ENCODE measurements at regions not wholly inside any gene's neighbourhood (a gene's known extent, or its start where the extent isn't known, plus 50 kb on each side); places are given as distances from the start of the nearest gene placed in this dataset.
"Not testable (repeated sequence)": the region's sequence is repeated elsewhere in the genome, so short reads cannot be mapped to it uniquely, and the experiment has no call there.

- TF ChIP-seq CTCF (conservative IDR thresholded peaks at IDR 0.05; ENCODE audit: low read length) (no peak), EZH2phosphoT487 (IDR thresholded peaks at IDR 0.05; ENCODE audit: borderline replicate concordance, low read depth, low read length) (no peak)
These were observed 111.8 kb upstream of the ZFP64 start for GRCh38 chr20:52303281-52303950.

GRCh38 chr20:52302736-52303135, 111.2 kb upstream of the ZFP64 start:
- Histone ChIP-seq H3K4me3 (ENCODE audit: low read depth, low read length, poor library complexity, severe bottlenecking) (no peak overlapping the region), H3K27ac (ENCODE audit: low read depth, low read length, poor library complexity, severe bottlenecking) (no peak overlapping the region), H2AFZ (ENCODE audit: low read length) (no peak overlapping the region), H3K4me2 (ENCODE audit: low read length) (no peak overlapping the region), H3K4me1 (ENCODE audit: insufficient read depth, low read length, poor library complexity, severe bottlenecking) (no peaks in the 10 kb centered on the region), H3K79me2 (ENCODE audit: insufficient read depth, low read depth, low read length) (no peaks in the 10 kb centered on the region), H3K9me2 (ENCODE audit: insufficient read depth, low read length) (no peaks in the 10 kb centered on the region), H3K9me3 (ENCODE audit: low read length) (no peaks in the 10 kb centered on the region), H4K20me1 (ENCODE audit: insufficient read depth, low read length) (no peaks in the 10 kb centered on the region), H3K36me3 (ENCODE audit: insufficient read depth, low read length) (no peaks in the 10 kb centered on the region)
- intact Hi-C loops (cut with micrococcal nuclease; ENCODE audit: unreplicated experiment) = no loop called here
- no TSS peak for BruUV-seq (replicated peaks)
- TF ChIP-seq CTCF (conservative IDR thresholded peaks at IDR 0.05; ENCODE audit: low read length) = no peak
- POLR2A ChIA-PET = no interaction called here
- CTCF ChIA-PET (ENCODE audit: unreplicated experiment) = no interaction called here
- DNase-seq (ENCODE audit: low spot score) = no peak

More at GRCh38 chr20:52303281-52303950, 111.8 kb upstream of the ZFP64 start:
- H3K9me2 ChIP-seq (ENCODE audit: insufficient read depth, low read length) = no peaks in the 10 kb centered on the region
- no peak overlapping the region for H3K4me3 ChIP-seq (ENCODE audit: low read depth, low read length, poor library complexity, severe bottlenecking)
- BruUV-seq (replicated peaks) = no TSS peak
- H3K4me2 ChIP-seq (ENCODE audit: low read length) = no peak overlapping the region
- H3K27ac ChIP-seq (ENCODE audit: low read depth, low read length, poor library complexity, severe bottlenecking) = no peak overlapping the region
- no peaks in the 10 kb centered on the region for H3K79me2 ChIP-seq (ENCODE audit: insufficient read depth, low read depth, low read length)
- H4K20me1 ChIP-seq (ENCODE audit: insufficient read depth, low read length) = no peaks in the 10 kb centered on the region
- ChIA-PET POLR2A (no interaction called here), CTCF (ENCODE audit: unreplicated experiment) (no interaction called here)
- no peak overlapping the region for H2AFZ ChIP-seq (ENCODE audit: low read length)
- no peaks in the 10 kb centered on the region for H3K4me1 ChIP-seq (ENCODE audit: insufficient read depth, low read length, poor library complexity, severe bottlenecking)
- no peak for DNase-seq (ENCODE audit: low spot score)
- no peaks in the 10 kb centered on the region for H3K36me3 ChIP-seq (ENCODE audit: insufficient read depth, low read length)
- H3K9me3 ChIP-seq (ENCODE audit: low read length) = no peaks in the 10 kb centered on the region
- intact Hi-C loops (cut with micrococcal nuclease; ENCODE audit: unreplicated experiment) = no loop called here

- H3K4me1 ChIP-seq (ENCODE audit: insufficient read depth, low read length, poor library complexity, severe bottlenecking); H3K79me2 ChIP-seq (ENCODE audit: insufficient read depth, low read depth, low read length); H3K27ac ChIP-seq (ENCODE audit: low read depth, low read length, poor library complexity, severe bottlenecking); H3K36me3 ChIP-seq (ENCODE audit: insufficient read depth, low read length); H4K20me1 ChIP-seq (ENCODE audit: insufficient read depth, low read length); POLR2A ChIA-PET; intact Hi-C loops (cut with micrococcal nuclease; ENCODE audit: unreplicated experiment); CTCF ChIA-PET (ENCODE audit: unreplicated experiment); DNase-seq (ENCODE audit: low spot score); H3K9me2 ChIP-seq (ENCODE audit: insufficient read depth, low read length); H3K4me3 ChIP-seq (ENCODE audit: low read depth, low read length, poor library complexity, severe bottlenecking); H2AFZ ChIP-seq (ENCODE audit: low read length); H3K9me3 ChIP-seq (ENCODE audit: low read length); BruUV-seq (replicated peaks); H3K4me2 ChIP-seq (ENCODE audit: low read length): not testable (repeated sequence)
These were observed 110.5 kb upstream of the ZFP64 start for GRCh38 chr20:52302051-52302450.
